Testis (tissue), 2 donors: ENCODE measurements at regions not wholly inside any gene's neighbourhood (a gene's known extent, or its start where the extent isn't known, plus 50 kb on each side); places are given as distances from the start of the nearest gene placed in this dataset.

ENCODE experiments used
- POLR2A ChIP-seq: fragments of 450-650 bp; IDR thresholded peaks from one replicate; pipeline ENCODE4 v1.6.1; 2017; ENCODE audit warnings: antibody characterized with exemption, mild to moderate bottlenecking, moderate library complexity
- TF ChIP-seq, protein P1 (sequence below), 3 experiments: fragments of 450-650 bp in 2 of 3; fragments of 200-600 bp in 1 of 3; sonication (generic) in 1 of 3; IDR thresholded peaks; one replicate each; pipeline ENCODE4 v1.5.1; 2016 to 2019; ENCODE audit warnings: antibody characterized with exemption in 3 of 3, mild to moderate bottlenecking in 2 of 3, moderate library complexity in 1 of 3

DNA sequence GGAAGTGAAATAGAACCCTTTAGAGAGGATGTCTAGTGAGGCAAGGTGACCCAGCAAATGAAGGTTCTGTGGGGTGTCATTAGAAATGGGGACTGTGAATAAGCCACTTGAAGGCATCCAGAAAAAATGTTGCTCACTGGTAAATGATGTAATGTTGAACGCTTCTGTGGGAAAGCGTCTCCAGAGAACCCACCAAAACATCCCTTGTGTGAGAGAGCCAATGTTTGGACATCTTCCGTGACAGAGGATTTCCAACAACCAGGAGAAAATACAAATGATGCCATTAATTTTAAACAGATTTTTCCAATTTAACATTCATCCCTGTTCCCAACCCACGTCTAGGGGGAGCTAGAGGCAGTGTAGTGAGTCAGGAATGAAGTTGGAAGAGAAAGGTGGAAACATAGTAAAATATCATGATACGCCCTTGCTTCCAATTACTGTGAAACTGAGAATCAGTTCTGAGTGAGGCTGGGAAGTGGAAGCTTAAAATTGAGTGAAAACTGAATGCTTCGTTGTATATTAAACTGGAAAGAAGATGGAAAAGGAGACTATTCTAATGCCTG is 584.2 kb downstream of the CD109 start:
- TF ChIP-seq, protein P1, sequence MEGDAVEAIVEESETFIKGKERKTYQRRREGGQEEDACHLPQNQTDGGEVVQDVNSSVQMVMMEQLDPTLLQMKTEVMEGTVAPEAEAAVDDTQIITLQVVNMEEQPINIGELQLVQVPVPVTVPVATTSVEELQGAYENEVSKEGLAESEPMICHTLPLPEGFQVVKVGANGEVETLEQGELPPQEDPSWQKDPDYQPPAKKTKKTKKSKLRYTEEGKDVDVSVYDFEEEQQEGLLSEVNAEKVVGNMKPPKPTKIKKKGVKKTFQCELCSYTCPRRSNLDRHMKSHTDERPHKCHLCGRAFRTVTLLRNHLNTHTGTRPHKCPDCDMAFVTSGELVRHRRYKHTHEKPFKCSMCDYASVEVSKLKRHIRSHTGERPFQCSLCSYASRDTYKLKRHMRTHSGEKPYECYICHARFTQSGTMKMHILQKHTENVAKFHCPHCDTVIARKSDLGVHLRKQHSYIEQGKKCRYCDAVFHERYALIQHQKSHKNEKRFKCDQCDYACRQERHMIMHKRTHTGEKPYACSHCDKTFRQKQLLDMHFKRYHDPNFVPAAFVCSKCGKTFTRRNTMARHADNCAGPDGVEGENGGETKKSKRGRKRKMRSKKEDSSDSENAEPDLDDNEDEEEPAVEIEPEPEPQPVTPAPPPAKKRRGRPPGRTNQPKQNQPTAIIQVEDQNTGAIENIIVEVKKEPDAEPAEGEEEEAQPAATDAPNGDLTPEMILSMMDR (IDR thresholded peaks at IDR 0.05), result no peak
- TF ChIP-seq POLR2A, result no peak
